Spleen (tissue), 7 donors: ENCODE measurements at regions not wholly inside any gene's neighbourhood (a gene's known extent, or its start where the extent isn't known, plus 50 kb on each side); places are given as distances from the start of the nearest gene placed in this dataset.

Experiments used
- CTCF ChIP-seq, 11 experiments: fragments of 200-600 bp in 7 of 11; fragments of 450-650 bp in 4 of 11; sonication (generic) in 4 of 11; IDR thresholded peaks in 8 of 11; conservative IDR thresholded peaks in 3 of 11; 1 replicate in 7 of 11; 2 replicates in 4 of 11; pipeline versions ENCODE4 v1.4.0 to v1.8.0; 2016 to 2021; ENCODE audit warnings: antibody characterized with exemption in 11 of 11, inconsistent platforms in 4 of 11, mild to moderate bottlenecking in 1 of 11
- POLR2A ChIP-seq, 3 donors: fragments of 450-650 bp; IDR thresholded peaks; one replicate each; pipeline ENCODE4 v1.5.1; 2017; ENCODE audit warnings: antibody characterized with exemption in 3 of 3, mild to moderate bottlenecking in 1 of 3
- donor health status: DM: no; HTN: no; CAD: no; lungs with moderate emphysema.
- donor health status: DM: no; HTN: no; CAD: no.
- donor health status: DM: no; HTN: no; CAD: no.

GRCh38 chr6:140372064-140372463 is 997.6 kb upstream of the CITED2 start:
- no peak for TF ChIP-seq POLR2A (IDR thresholded peaks at IDR 0.05)
- no peak for TF ChIP-seq CTCF (IDR thresholded peaks at IDR 0.05 in 8 of 11, conservative IDR thresholded peaks at IDR 0.05 in 3 of 11)
